ENCODE measurements at regions not wholly inside any gene's neighbourhood (a gene's known extent, or its start where the extent isn't known, plus 50 kb on each side); places are given as distances from the start of the nearest gene placed in this dataset.

- no peaks in the 10 kb centered on the region for H3K9me3 Mint-ChIP-seq
- DNase-seq (ENCODE audit: low spot score) (no peak), ATAC-seq (no peak)
- CTCF ChIA-PET = interaction anchor here (0.7 kb wide), 1 partner anchor 80 kb away, joined by 5 read pairs; no protein-coding TSS in a partner anchor
- POLR2A ChIA-PET = interaction anchor here (0.6 to 0.7 kb wide), 2 partner anchors 211 to 469 kb away, joined by 3 to 4 read pairs; no protein-coding TSS in a partner anchor
- H3K4me1 Mint-ChIP-seq = peaks cover 93% of the 10 kb centered on the region
- TF ChIP-seq, protein P1, sequence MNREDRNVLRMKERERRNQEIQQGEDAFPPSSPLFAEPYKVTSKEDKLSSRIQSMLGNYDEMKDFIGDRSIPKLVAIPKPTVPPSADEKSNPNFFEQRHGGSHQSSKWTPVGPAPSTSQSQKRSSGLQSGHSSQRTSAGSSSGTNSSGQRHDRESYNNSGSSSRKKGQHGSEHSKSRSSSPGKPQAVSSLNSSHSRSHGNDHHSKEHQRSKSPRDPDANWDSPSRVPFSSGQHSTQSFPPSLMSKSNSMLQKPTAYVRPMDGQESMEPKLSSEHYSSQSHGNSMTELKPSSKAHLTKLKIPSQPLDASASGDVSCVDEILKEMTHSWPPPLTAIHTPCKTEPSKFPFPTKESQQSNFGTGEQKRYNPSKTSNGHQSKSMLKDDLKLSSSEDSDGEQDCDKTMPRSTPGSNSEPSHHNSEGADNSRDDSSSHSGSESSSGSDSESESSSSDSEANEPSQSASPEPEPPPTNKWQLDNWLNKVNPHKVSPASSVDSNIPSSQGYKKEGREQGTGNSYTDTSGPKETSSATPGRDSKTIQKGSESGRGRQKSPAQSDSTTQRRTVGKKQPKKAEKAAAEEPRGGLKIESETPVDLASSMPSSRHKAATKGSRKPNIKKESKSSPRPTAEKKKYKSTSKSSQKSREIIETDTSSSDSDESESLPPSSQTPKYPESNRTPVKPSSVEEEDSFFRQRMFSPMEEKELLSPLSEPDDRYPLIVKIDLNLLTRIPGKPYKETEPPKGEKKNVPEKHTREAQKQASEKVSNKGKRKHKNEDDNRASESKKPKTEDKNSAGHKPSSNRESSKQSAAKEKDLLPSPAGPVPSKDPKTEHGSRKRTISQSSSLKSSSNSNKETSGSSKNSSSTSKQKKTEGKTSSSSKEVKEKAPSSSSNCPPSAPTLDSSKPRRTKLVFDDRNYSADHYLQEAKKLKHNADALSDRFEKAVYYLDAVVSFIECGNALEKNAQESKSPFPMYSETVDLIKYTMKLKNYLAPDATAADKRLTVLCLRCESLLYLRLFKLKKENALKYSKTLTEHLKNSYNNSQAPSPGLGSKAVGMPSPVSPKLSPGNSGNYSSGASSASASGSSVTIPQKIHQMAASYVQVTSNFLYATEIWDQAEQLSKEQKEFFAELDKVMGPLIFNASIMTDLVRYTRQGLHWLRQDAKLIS (CRISPR knock-in tag; IDR thresholded peaks at IDR 0.05; ENCODE audit: borderline replicate concordance) = no peak
- TF ChIP-seq ZNF671 (CRISPR knock-in tag; IDR thresholded peaks at IDR 0.05) = no peak
- TF ChIP-seq ZNF532 (CRISPR knock-in tag; IDR thresholded peaks at IDR 0.05; ENCODE audit: borderline replicate concordance) = no peak
- TF ChIP-seq ESRRA (CRISPR knock-in tag; IDR thresholded peaks at IDR 0.05; ENCODE audit: borderline replicate concordance) = no peak
- TF ChIP-seq FOXK1 (CRISPR knock-in tag; IDR thresholded peaks at IDR 0.05) = no peak; the same call in 1 of the 2 replicates
- TF ChIP-seq, protein P2, sequence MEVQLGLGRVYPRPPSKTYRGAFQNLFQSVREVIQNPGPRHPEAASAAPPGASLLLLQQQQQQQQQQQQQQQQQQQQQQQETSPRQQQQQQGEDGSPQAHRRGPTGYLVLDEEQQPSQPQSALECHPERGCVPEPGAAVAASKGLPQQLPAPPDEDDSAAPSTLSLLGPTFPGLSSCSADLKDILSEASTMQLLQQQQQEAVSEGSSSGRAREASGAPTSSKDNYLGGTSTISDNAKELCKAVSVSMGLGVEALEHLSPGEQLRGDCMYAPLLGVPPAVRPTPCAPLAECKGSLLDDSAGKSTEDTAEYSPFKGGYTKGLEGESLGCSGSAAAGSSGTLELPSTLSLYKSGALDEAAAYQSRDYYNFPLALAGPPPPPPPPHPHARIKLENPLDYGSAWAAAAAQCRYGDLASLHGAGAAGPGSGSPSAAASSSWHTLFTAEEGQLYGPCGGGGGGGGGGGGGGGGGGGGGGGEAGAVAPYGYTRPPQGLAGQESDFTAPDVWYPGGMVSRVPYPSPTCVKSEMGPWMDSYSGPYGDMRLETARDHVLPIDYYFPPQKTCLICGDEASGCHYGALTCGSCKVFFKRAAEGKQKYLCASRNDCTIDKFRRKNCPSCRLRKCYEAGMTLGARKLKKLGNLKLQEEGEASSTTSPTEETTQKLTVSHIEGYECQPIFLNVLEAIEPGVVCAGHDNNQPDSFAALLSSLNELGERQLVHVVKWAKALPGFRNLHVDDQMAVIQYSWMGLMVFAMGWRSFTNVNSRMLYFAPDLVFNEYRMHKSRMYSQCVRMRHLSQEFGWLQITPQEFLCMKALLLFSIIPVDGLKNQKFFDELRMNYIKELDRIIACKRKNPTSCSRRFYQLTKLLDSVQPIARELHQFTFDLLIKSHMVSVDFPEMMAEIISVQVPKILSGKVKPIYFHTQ (CRISPR knock-in tag; IDR thresholded peaks at IDR 0.05) = no peak
- TF ChIP-seq ETV6 (CRISPR knock-in tag; IDR thresholded peaks at IDR 0.05) = no peak
- TF ChIP-seq ZNF232 (CRISPR knock-in tag; IDR thresholded peaks at IDR 0.05) = no peak
- TF ChIP-seq ELF4 (CRISPR knock-in tag; IDR thresholded peaks at IDR 0.05; ENCODE audit: low read depth) = no peak
- TF ChIP-seq CREB1 (CRISPR knock-in tag; IDR thresholded peaks at IDR 0.05) = no peak
- no peak for TF ChIP-seq SP1 (CRISPR knock-in tag; conservative IDR thresholded peaks at IDR 0.05)
- TF ChIP-seq, protein P3, sequence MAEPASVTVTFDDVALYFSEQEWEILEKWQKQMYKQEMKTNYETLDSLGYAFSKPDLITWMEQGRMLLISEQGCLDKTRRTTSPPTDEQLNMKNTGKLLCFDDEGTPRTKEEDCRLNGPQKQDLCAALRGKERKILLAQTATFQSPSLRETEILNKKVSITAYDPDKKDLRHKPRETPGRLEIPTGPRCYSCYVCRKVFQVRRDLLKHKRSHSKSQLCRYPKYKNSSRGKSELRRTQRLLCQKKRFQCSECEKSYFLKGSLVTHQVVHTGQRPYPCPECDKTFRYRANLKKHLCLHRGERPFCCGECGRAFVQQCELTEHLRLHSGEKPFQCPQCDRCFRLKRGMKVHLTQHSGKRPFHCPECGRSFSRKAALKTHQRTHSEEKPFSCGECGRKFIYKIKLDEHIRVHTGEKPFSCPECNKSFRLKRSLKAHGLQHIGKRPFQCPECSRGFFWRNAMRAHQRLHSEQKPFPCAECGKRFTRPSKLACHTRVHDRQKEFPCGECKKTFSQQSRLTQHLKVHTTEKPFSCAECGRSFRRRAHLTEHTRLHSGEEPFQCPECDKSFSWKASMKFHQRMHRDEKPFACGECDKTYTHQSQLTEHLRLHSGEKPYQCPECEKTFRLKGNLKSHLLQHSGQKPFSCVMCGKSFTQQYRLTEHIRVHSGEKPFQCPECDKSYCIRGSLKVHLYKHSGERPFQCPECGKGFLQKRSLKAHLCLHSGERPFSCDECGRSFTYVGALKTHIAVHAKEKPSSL (CRISPR knock-in tag; conservative IDR thresholded peaks at IDR 0.05) = no peak
- no peak for TF ChIP-seq JAZF1 (CRISPR knock-in tag; IDR thresholded peaks at IDR 0.05)
- no peak for TF ChIP-seq TCF7 (CRISPR knock-in tag; IDR thresholded peaks at IDR 0.05; ENCODE audit: low read depth)
- no peak for TF ChIP-seq RELA (CRISPR knock-in tag; IDR thresholded peaks at IDR 0.05; ENCODE audit: borderline replicate concordance)
- H3K27ac Mint-ChIP-seq = no peak overlapping the region
- peaks cover 81% of the 10 kb centered on the region for H3K27me3 Mint-ChIP-seq (ENCODE audit: low read depth)
- no peaks in the 10 kb centered on the region for H3K36me3 Mint-ChIP-seq
- peak overlapping the region; percentile 44 for H3K4me3 Mint-ChIP-seq
These were observed 86.6 kb upstream of the OTX2 start for GRCh38 chr14:56896922-56897321.

Data from WTC11 (cell line).